ENCODE measurements at regions not wholly inside any gene's neighbourhood (a gene's known extent, or its start where the extent isn't known, plus 50 kb on each side); places are given as distances from the start of the nearest gene placed in this dataset.
A peak's percentile ranks its signal among the peaks of the same experiment; 100 is the strongest.

GRCh38 chr5:118397236-118397635 lies 591.1 kb downstream of the DTWD2 start:
- FAIRE-seq: no peak
- Histone ChIP-seq H2AFZ (ENCODE audit: control insufficient read depth, low read depth, low read length) (no peak overlapping the region), H3K4me3 (no peak overlapping the region), H4K20me1 (ENCODE audit: control insufficient read depth, insufficient read depth) (no peaks in the 10 kb centered on the region), H3K9me3 (replicated peaks; ENCODE audit: control insufficient read depth, insufficient read depth, low read length) (no peaks in the 10 kb centered on the region), H3K27ac (ENCODE audit: control insufficient read depth, insufficient read depth) (no peak overlapping the region), H3K4me1 (ENCODE audit: control insufficient read depth, insufficient read depth, low read length) (no peaks in the 10 kb centered on the region), H3K9ac (ENCODE audit: control insufficient read depth, insufficient read depth, low read length) (no peak overlapping the region), H3K4me2 (ENCODE audit: control insufficient read depth, insufficient read depth) (no peak overlapping the region), H3K36me3 (ENCODE audit: control insufficient read depth in 2 of 2, insufficient read depth in 2 of 2, low read length in 1 of 2) (no peaks in the 10 kb centered on the region), H3K79me2 (ENCODE audit: control insufficient read depth, insufficient read depth, low read length) (no peaks in the 10 kb centered on the region), H3K27me3 (replicated peaks in 1 of 2; ENCODE audit: control insufficient read depth in 2 of 2, insufficient read depth in 2 of 2, low read length in 1 of 2) (no peaks in the 10 kb centered on the region)
- in situ Hi-C loops (cut with MboI) (no loop called here), intact Hi-C loops (cut with micrococcal nuclease; ENCODE audit: unreplicated experiment) (no loop called here)
- DNase-seq (ENCODE audit: low read depth, low spot score): no peak
- ChIA-PET POLR2A (no interaction called here), RAD21 (ENCODE audit: unreplicated experiment) (no interaction called here), SMC1A (ENCODE audit: uncharacterized antibody, unreplicated experiment) (no interaction called here), CTCF (no interaction called here)
- peak; percentile 55 for ATAC-seq
- no TSS peak for BruUV-seq (replicated peaks)
- TF ChIP-seq YY1 (IDR thresholded peaks at IDR 0.05; ENCODE audit: low read depth, low read length): no peak
- 0 out of 4 replicates have a peak, but pooled peaks of 1 of the 2 experiments have one; percentile 8 for TF ChIP-seq IKZF2 (IDR thresholded peaks at IDR 0.05)
- peak; percentile 48; the same call in 1 of the 2 replicates for TF ChIP-seq PKNOX1 (IDR thresholded peaks at IDR 0.05)
- 16% methylated on average over 4 of the region's 4 CpGs for WGBS (ENCODE audit: insufficient coverage, insufficient replicate concordance, low lambda C conversion rate, missing lambda C conversion rate)

- H3K9me3 ChIP-seq (replicated peaks; ENCODE audit: control insufficient read depth, insufficient read depth, low read length): no peaks in the 10 kb centered on the region
- in situ Hi-C loops (cut with MboI): no loop called here
- no peak overlapping the region for H3K27ac ChIP-seq (ENCODE audit: control insufficient read depth, insufficient read depth)
- no peaks in the 10 kb centered on the region for H3K27me3 ChIP-seq (replicated peaks in 1 of 2; ENCODE audit: control insufficient read depth in 2 of 2, insufficient read depth in 2 of 2, low read length in 1 of 2)
- RAD21 ChIA-PET (ENCODE audit: unreplicated experiment): no interaction called here
- DNase-seq (ENCODE audit: low read depth, low spot score): no peak
- H3K4me3 ChIP-seq: no peak overlapping the region
- no peak overlapping the region for H3K9ac ChIP-seq (ENCODE audit: control insufficient read depth, insufficient read depth, low read length)
- intact Hi-C loops (cut with micrococcal nuclease; ENCODE audit: unreplicated experiment): no loop called here
- H3K4me2 ChIP-seq (ENCODE audit: control insufficient read depth, insufficient read depth): no peak overlapping the region
- no peaks in the 10 kb centered on the region for H3K79me2 ChIP-seq (ENCODE audit: control insufficient read depth, insufficient read depth, low read length)
- no peaks in the 10 kb centered on the region for H3K4me1 ChIP-seq (ENCODE audit: control insufficient read depth, insufficient read depth, low read length)
- H4K20me1 ChIP-seq (ENCODE audit: control insufficient read depth, insufficient read depth): no peaks in the 10 kb centered on the region
- FAIRE-seq: no peak
- no TSS peak for BruUV-seq (replicated peaks)
- H3K36me3 ChIP-seq (ENCODE audit: control insufficient read depth in 2 of 2, insufficient read depth in 2 of 2, low read length in 1 of 2): no peaks in the 10 kb centered on the region
- CTCF ChIA-PET: no interaction called here
- WGBS (ENCODE audit: insufficient coverage, insufficient replicate concordance, low lambda C conversion rate, missing lambda C conversion rate): 45% methylated on average over 6 of the region's 6 CpGs
- no peak overlapping the region for H2AFZ ChIP-seq (ENCODE audit: control insufficient read depth, low read depth, low read length)
- ATAC-seq: no peak
- SMC1A ChIA-PET (ENCODE audit: uncharacterized antibody, unreplicated experiment): no interaction called here
- POLR2A ChIA-PET: no interaction called here
- TF ChIP-seq NR2F1 (conservative IDR thresholded peaks at IDR 0.05): no peak
- no peak for TF ChIP-seq ASH2L (IDR thresholded peaks at IDR 0.05; ENCODE audit: borderline replicate concordance, low read depth)
- no peak for TF ChIP-seq SP1 (IDR thresholded peaks at IDR 0.05; ENCODE audit: low read depth, low read length)
- no peak for TF ChIP-seq NFYA (IDR thresholded peaks at IDR 0.05; ENCODE audit: borderline replicate concordance, low read depth, low read length)
- TF ChIP-seq POLR2AphosphoS5 (IDR thresholded peaks at IDR 0.05; ENCODE audit: low read length): no peak
- no peak for TF ChIP-seq CEBPB (IDR thresholded peaks at IDR 0.05; ENCODE audit: borderline replicate concordance in 1 of 2, low read depth in 2 of 2, low read length in 2 of 2)
- no peak for TF ChIP-seq ATF2 (IDR thresholded peaks at IDR 0.05; ENCODE audit: low read length)
- TF ChIP-seq CHD2 (IDR thresholded peaks at IDR 0.05; ENCODE audit: borderline replicate concordance, low read depth, low read length): no peak
- no peak for TF ChIP-seq BACH1 (IDR thresholded peaks at IDR 0.05; ENCODE audit: borderline replicate concordance)
- no peak for TF ChIP-seq ATF7 (IDR thresholded peaks at IDR 0.05; ENCODE audit: low read depth)
- TF ChIP-seq BMI1 (IDR thresholded peaks at IDR 0.05; ENCODE audit: borderline replicate concordance): no peak
These were observed 595.9 kb downstream of the DTWD2 start for GRCh38 chr5:118392491-118392890.

Measured in GM12878 (cell line).